Mesenchymal stem cell (in vitro differentiated cells and primary cell): ENCODE measurements at regions not wholly inside any gene's neighbourhood (a gene's known extent, or its start where the extent isn't known, plus 50 kb on each side); places are given as distances from the start of the nearest gene placed in this dataset.
A peak's percentile ranks its signal among the peaks of the same experiment; 100 is the strongest.

Experiments
- DNase-seq: peaks from one replicate; pipeline ENCODE4 v3.0.0-alpha.2; 2013
- H2AFZ ChIP-seq: one replicate; pipeline ENCODE4 v1.6.1; 2013; ENCODE audit warnings: low read depth, mild to moderate bottlenecking, control low read depth, inconsistent platforms, low read length, moderate library complexity
- H2AK5ac ChIP-seq: 2 replicates; pipeline ENCODE4 v1.6.1; 2013; ENCODE audit warnings: low read length, moderate library complexity, mild to moderate bottlenecking, inconsistent platforms; ENCODE audit not compliant: severe bottlenecking
- H2BK120ac ChIP-seq: one replicate; pipeline ENCODE4 v1.6.1; 2013; ENCODE audit warnings: low read depth, mild to moderate bottlenecking, inconsistent platforms, low read length, moderate library complexity
- H2BK12ac ChIP-seq, 2 experiments: one replicate each; pipeline ENCODE4 v1.6.1; 2013; ENCODE audit warnings: inconsistent platforms in 2 of 2, low read length in 2 of 2, mild to moderate bottlenecking in 2 of 2, moderate library complexity in 2 of 2, control low read depth in 1 of 2
- H2BK15ac ChIP-seq: one replicate; pipeline ENCODE4 v1.6.1; 2013; ENCODE audit warnings: mild to moderate bottlenecking, low read depth, inconsistent platforms; ENCODE audit not compliant: poor library complexity, severe bottlenecking
- H2BK5ac ChIP-seq: 2 replicates; pipeline ENCODE4 v1.6.1; 2013; ENCODE audit warnings: low read depth, mild to moderate bottlenecking, low read length, control low read depth, inconsistent platforms; ENCODE audit not compliant: poor library complexity, severe bottlenecking
- H3K14ac ChIP-seq, 2 experiments: one replicate each; pipeline ENCODE4 v1.6.1; 2013; ENCODE audit warnings: inconsistent platforms in 2 of 2, low read length in 2 of 2, control low read depth in 1 of 2, mild to moderate bottlenecking in 1 of 2, moderate library complexity in 1 of 2
- H3K18ac ChIP-seq, 2 experiments: one replicate each; pipeline ENCODE4 v1.6.1; 2013; ENCODE audit warnings: inconsistent platforms in 2 of 2, low read length in 2 of 2, control low read depth in 1 of 2, low read depth in 1 of 2, mild to moderate bottlenecking in 1 of 2
- H3K23ac ChIP-seq, 2 experiments: one replicate each; pipeline ENCODE4 v1.6.1; 2013; ENCODE audit warnings: inconsistent platforms in 2 of 2, low read length in 2 of 2, mild to moderate bottlenecking in 2 of 2, moderate library complexity in 2 of 2, control low read depth in 1 of 2
- H3K27ac ChIP-seq: 2 replicates; pipeline ENCODE4 v1.5.1; 2013; ENCODE audit warnings: mild to moderate bottlenecking, moderate library complexity, low read length, control low read depth, inconsistent platforms; ENCODE audit not compliant: poor library complexity, severe bottlenecking
- H3K27me3 ChIP-seq, 2 experiments: 2 replicates each; pipeline versions ENCODE4 v1.6.1 to v1.7.0; 2013; ENCODE audit warnings: low read length in 2 of 2, mild to moderate bottlenecking in 2 of 2, moderate library complexity in 2 of 2, control low read depth in 1 of 2, inconsistent platforms in 1 of 2; ENCODE audit not compliant: control insufficient read depth in 1 of 2, insufficient read depth in 1 of 2
- H3K36me3 ChIP-seq, 2 experiments: 2 replicates each; pipeline versions ENCODE4 v1.6.1 to v1.7.0; 2013; ENCODE audit warnings: low read length in 2 of 2, control low read depth in 1 of 2, inconsistent platforms in 1 of 2, low read depth in 1 of 2, mild to moderate bottlenecking in 1 of 2; ENCODE audit not compliant: insufficient read depth in 2 of 2, control insufficient read depth in 1 of 2
- H3K4ac ChIP-seq, 2 experiments: one replicate each; pipeline ENCODE4 v1.6.1; 2013; ENCODE audit warnings: inconsistent platforms in 2 of 2, low read length in 2 of 2, mild to moderate bottlenecking in 2 of 2, moderate library complexity in 2 of 2, control low read depth in 1 of 2, low read depth in 1 of 2
- H3K4me1 ChIP-seq: 2 replicates; pipeline ENCODE4 v1.6.1; 2013; ENCODE audit warnings: low read depth, low read length, control low read depth; ENCODE audit not compliant: control insufficient read depth, insufficient read depth
- H3K4me2 ChIP-seq: 2 replicates; pipeline ENCODE4 v1.6.1; 2013; ENCODE audit warnings: low read length, mild to moderate bottlenecking, inconsistent platforms; ENCODE audit not compliant: poor library complexity, severe bottlenecking
- H3K4me3 ChIP-seq, 2 experiments: 2 replicates each; pipeline versions ENCODE4 v1.5.1 to v1.7.0; 2013; ENCODE audit warnings: low read length in 2 of 2, mild to moderate bottlenecking in 2 of 2, control low read depth in 1 of 2, low read depth in 1 of 2; ENCODE audit not compliant: insufficient read depth in 1 of 2
- H3K79me1 ChIP-seq: replicated peaks from 2 replicates; pipeline ENCODE4 v1.6.1; 2013; ENCODE audit warnings: mild to moderate bottlenecking, control low read depth, low read length, inconsistent platforms; ENCODE audit not compliant: poor library complexity, severe bottlenecking
- H3K9ac ChIP-seq: 2 replicates; pipeline ENCODE4 v1.7.0; 2013; ENCODE audit warnings: mild to moderate bottlenecking, low read length, moderate library complexity
- H3K9me3 ChIP-seq: 2 replicates; pipeline ENCODE4 v1.7.0; 2013; ENCODE audit warnings: mild to moderate bottlenecking, low read length; ENCODE audit not compliant: control insufficient read depth
- H4K8ac ChIP-seq: one replicate; pipeline ENCODE4 v1.6.1; 2013; ENCODE audit warnings: inconsistent platforms, mild to moderate bottlenecking, low read length, moderate library complexity
- H4K91ac ChIP-seq: one replicate; pipeline ENCODE4 v1.6.1; 2013; ENCODE audit warnings: mild to moderate bottlenecking, low read length, inconsistent platforms
- WGBS: methylation state at CpG from one replicate; pipeline ENCODE4 v1.1.7; 2013; ENCODE audit warnings: mixed read lengths; 5-methylcytosine and 5-hydroxymethylcytosine counted together

DNA sequence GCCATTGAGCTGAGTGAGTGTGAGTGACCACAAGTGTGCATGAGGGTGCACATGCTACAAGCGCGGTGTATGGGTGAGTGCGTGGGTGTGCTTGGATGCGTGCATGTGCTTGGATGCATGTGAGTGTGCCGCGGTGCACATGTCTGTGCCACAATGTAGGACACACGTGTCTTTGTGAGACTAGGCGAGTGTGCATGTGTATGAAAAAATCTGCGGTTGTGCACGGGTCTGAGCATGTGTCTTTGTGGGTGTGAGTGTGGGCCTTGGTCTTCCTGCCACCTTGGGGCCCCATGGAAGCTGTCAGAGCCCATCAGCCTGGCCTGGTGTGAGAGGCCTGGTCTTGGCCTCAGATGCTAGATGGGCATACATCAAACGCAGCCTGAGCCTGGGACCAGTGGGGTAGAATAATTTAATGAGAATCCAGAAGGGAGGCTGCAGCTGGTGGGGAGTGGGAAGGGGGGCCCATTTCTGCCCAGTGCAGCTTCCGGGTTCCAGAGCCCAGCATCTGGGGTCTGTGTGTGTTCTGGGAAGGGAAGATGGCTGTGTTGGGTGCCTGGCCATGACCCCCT lies 103.9 kb upstream of the SLC2A1 start:
- Histone ChIP-seq H3K23ac (peak overlapping the region in 1 of 2 experiments; percentile 34), H3K4me1 (peaks cover 14% of the 10 kb centered on the region), H2BK120ac (no peak overlapping the region), H3K27ac (no peak overlapping the region), H3K79me1 (no peaks in the 10 kb centered on the region), H4K91ac (no peak overlapping the region), H4K8ac (no peak overlapping the region), H3K4me3 (no peak overlapping the region), H3K14ac (peak overlapping the region in 1 of 2 experiments; percentile 0), H2BK12ac (no peak overlapping the region), H3K27me3 (peaks cover 0 to 49% of the 10 kb centered on the region in 2 experiments), H3K9ac (no peak overlapping the region), H2BK15ac (no peak overlapping the region), H3K36me3 (no peaks in the 10 kb centered on the region), H3K9me3 (no peaks in the 10 kb centered on the region), H3K4me2 (no peak overlapping the region), H2BK5ac (no peak overlapping the region), H3K4ac (no peak overlapping the region), H2AFZ (no peak overlapping the region), H3K18ac (no peak overlapping the region), H2AK5ac (no peak overlapping the region)
- no peak for DNase-seq
- WGBS, result 97% methylated on average over 12 of the region's 12 CpGs

DNA sequence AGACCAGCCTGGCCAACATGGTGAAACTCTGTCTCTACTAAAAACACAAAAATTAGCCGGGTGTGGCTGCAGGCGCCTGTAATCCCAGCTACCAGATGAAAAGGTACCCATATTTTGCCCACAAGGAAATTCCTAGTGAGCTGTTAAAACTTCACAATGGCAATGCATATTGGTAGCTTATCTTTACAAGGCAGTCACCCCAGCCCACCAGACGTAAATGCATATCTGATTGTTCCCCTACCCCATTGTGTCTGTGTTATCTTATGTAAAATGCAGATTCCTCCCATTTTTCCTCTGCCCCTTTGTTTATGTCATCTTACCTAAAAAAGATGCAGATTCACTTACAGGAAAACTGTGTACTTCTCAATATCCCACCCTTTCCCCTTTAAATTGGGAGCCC lies 103.1 kb upstream of the SLC2A1 start:
- no peak overlapping the region for H4K8ac ChIP-seq
- H4K91ac ChIP-seq, result no peak overlapping the region
- H3K4me3 ChIP-seq, result no peak overlapping the region
- H3K4ac ChIP-seq, result no peak overlapping the region
- H3K9ac ChIP-seq, result no peak overlapping the region
- H3K79me1 ChIP-seq, result no peaks in the 10 kb centered on the region
- H3K18ac ChIP-seq, result no peak overlapping the region
- H3K4me1 ChIP-seq, result peaks cover 14% of the 10 kb centered on the region
- H2BK5ac ChIP-seq, result no peak overlapping the region
- no peak overlapping the region for H3K14ac ChIP-seq
- H3K23ac ChIP-seq, result no peak overlapping the region
- no peaks in the 10 kb centered on the region for H3K36me3 ChIP-seq
- no peaks in the 10 kb centered on the region for H3K9me3 ChIP-seq
- no peak overlapping the region for H2BK15ac ChIP-seq
- no peak overlapping the region for H3K4me2 ChIP-seq
- no peak overlapping the region for H3K27ac ChIP-seq
- WGBS, result 95% methylated on average over 3 of the region's 3 CpGs
- peaks cover 0 to 40% of the 10 kb centered on the region in 2 experiments for H3K27me3 ChIP-seq
- no peak overlapping the region for H2AK5ac ChIP-seq
- H2BK12ac ChIP-seq, result no peak overlapping the region
- DNase-seq, result no peak
- no peak overlapping the region for H2BK120ac ChIP-seq
- no peak overlapping the region for H2AFZ ChIP-seq

DNA sequence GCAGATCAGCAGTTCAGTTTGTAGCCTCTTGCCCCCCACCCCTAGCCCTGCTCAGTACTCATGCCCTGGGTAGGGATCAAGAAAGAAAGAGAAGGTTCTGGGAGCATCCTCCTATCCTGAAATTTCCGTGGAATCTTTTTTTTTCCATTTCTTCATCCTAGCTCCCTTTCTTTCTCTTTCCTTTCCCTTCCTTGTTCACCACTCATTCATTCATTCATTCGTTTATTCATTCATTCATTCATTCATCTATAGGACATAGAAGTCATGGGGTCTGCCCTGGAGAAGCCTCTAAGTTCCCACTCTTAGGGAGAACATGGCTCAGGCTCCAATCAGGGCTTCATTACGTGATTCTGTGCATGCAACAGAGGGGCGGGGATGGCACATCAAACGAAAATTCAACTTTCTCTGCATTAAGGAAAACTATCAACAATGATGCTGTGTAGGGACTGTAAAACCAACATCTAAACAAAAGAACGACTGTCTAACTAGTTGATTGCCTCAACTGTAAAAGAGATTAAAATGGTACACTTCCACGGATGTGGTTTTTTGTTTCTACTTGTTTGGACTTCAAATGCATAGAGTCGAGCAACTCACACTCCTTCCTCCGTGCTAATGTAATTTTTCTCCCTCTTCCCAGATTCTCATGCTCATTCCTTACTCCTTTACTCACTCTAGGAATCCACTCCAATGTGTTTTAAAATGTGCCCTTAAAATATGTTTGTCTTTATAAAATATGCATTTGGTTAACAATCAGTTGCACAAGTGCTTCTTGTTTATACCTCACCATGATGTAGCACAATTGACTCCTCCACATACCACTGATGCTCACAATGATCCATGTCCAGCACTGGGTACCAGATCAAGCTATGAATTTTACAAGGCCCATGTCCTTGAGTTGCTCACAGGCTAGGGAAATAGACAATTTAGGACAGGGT lies 101.2 kb upstream of the SLC2A1 start:
- Histone ChIP-seq H4K8ac (no peak overlapping the region), H2AFZ (no peak overlapping the region), H2BK120ac (no peak overlapping the region), H3K23ac (no peak overlapping the region), H3K14ac (no peak overlapping the region), H3K9ac (no peak overlapping the region), H2BK5ac (no peak overlapping the region), H3K36me3 (no peaks in the 10 kb centered on the region), H3K18ac (no peak overlapping the region), H3K27ac (no peak overlapping the region), H2BK12ac (no peak overlapping the region), H3K27me3 (peaks cover 0 to 37% of the 10 kb centered on the region in 2 experiments), H3K4ac (peak overlapping the region in 1 of 2 experiments; percentile 29), H3K4me1 (peaks cover 10% of the 10 kb centered on the region), H3K9me3 (no peaks in the 10 kb centered on the region), H3K4me3 (no peak overlapping the region), H2AK5ac (no peak overlapping the region), H4K91ac (no peak overlapping the region), H3K79me1 (no peaks in the 10 kb centered on the region), H2BK15ac (no peak overlapping the region), H3K4me2 (no peak overlapping the region)
- 84% methylated on average over 9 of the region's 9 CpGs for WGBS
- peak; percentile 38 for DNase-seq
